ENCODE measurements at regions not wholly inside any gene's neighbourhood (a gene's known extent, or its start where the extent isn't known, plus 50 kb on each side); places are given as distances from the start of the nearest gene placed in this dataset.

GRCh38 chr4:64105903-64106302, 303.3 kb downstream of the TECRL start:
- TF ChIP-seq NANOG (IDR thresholded peaks at IDR 0.05; ENCODE audit: borderline replicate concordance) (no peak), CTCF (conservative IDR thresholded peaks at IDR 0.05; ENCODE audit: low read depth in 2 of 2) (no peak), EZH2phosphoT487 (IDR thresholded peaks at IDR 0.05; ENCODE audit: unreplicated experiment) (no peak)
